Peyer's patch (tissue), 4 donors: ENCODE measurements at regions not wholly inside any gene's neighbourhood (a gene's known extent, or its start where the extent isn't known, plus 50 kb on each side); places are given as distances from the start of the nearest gene placed in this dataset.

Source experiments
- DNase-seq, 3 donors: peaks; one replicate each; pipeline ENCODE4 v3.0.0-alpha.2; 2017 to 2019
- H3K27ac ChIP-seq, 4 donors: fragments of 200-600 bp; sonication (generic); one replicate each; pipeline ENCODE4 v1.5.1; 2016 to 2019
- H3K27me3 ChIP-seq, 2 donors: fragments of 200-600 bp; sonication (generic); one replicate each; pipeline ENCODE4 v1.5.1; 2019
- H3K36me3 ChIP-seq, 3 donors: fragments of 200-600 bp; sonication (generic); one replicate each; pipeline ENCODE4 v1.5.1; 2016 to 2019
- H3K4me1 ChIP-seq, 4 donors: fragments of 200-600 bp; sonication (generic); one replicate each; pipeline ENCODE4 v1.5.1; 2016 to 2019
- H3K4me3 ChIP-seq, 4 donors: fragments of 200-600 bp; sonication (generic); 1 replicate in 3 of 4; 2 replicates in 1 of 4; pipeline ENCODE4 v1.5.1; 2016 to 2019; ENCODE audit warnings: mild to moderate bottlenecking in 1 of 4
- H3K9me3 ChIP-seq, 4 donors: fragments of 200-600 bp; sonication (generic); one replicate each; pipeline ENCODE4 v1.5.1; 2016 to 2019; ENCODE audit warnings: mild to moderate bottlenecking in 1 of 4
- CTCF ChIP-seq, 6 experiments: fragments of 450-650 bp in 4 of 6; fragments of 200-600 bp in 2 of 6; sonication (generic) in 1 of 6; IDR thresholded peaks; one replicate each; pipeline ENCODE4 v1.5.1; 2017 to 2019; ENCODE audit warnings: antibody characterized with exemption in 6 of 6, mild to moderate bottlenecking in 3 of 6, moderate library complexity in 1 of 6
- POLR2A ChIP-seq, 2 donors: fragments of 450-650 bp; IDR thresholded peaks; one replicate each; pipeline ENCODE4 v1.5.1; 2017; ENCODE audit warnings: antibody characterized with exemption in 2 of 2, mild to moderate bottlenecking in 2 of 2, moderate library complexity in 2 of 2

GRCh38 chr7:124497176-124497575 lies 268.4 kb downstream of the GPR37 start:
- H3K4me1 ChIP-seq, result no peaks in the 10 kb centered on the region
- TF ChIP-seq CTCF (IDR thresholded peaks at IDR 0.05) (no peak), POLR2A (IDR thresholded peaks at IDR 0.05) (no peak)
- H3K36me3 ChIP-seq, result no peaks in the 10 kb centered on the region
- no peaks in the 10 kb centered on the region for H3K27me3 ChIP-seq
- H3K9me3 ChIP-seq, result no peaks in the 10 kb centered on the region
- no peak for DNase-seq
- H3K27ac ChIP-seq, result no peak overlapping the region
- H3K4me3 ChIP-seq, result no peak overlapping the region

- no peaks in the 10 kb centered on the region for H3K36me3 ChIP-seq
- no peaks in the 10 kb centered on the region for H3K4me1 ChIP-seq
- H3K4me3 ChIP-seq, result no peak overlapping the region
- DNase-seq, result no peak
- TF ChIP-seq POLR2A (IDR thresholded peaks at IDR 0.05), result no peak
- TF ChIP-seq CTCF (IDR thresholded peaks at IDR 0.05), result no peak
- no peak overlapping the region for H3K27ac ChIP-seq
- no peaks in the 10 kb centered on the region for H3K9me3 ChIP-seq
- no peaks in the 10 kb centered on the region for H3K27me3 ChIP-seq
These were observed 275.7 kb downstream of the GPR37 start for GRCh38 chr7:124489925-124490324.

- no peaks in the 10 kb centered on the region for H3K27me3 ChIP-seq
- DNase-seq, result no peak
- no peaks in the 10 kb centered on the region for H3K36me3 ChIP-seq
- no peaks in the 10 kb centered on the region for H3K4me1 ChIP-seq
- no peak for TF ChIP-seq CTCF (IDR thresholded peaks at IDR 0.05)
- no peak for TF ChIP-seq POLR2A (IDR thresholded peaks at IDR 0.05)
- H3K27ac ChIP-seq, result no peak overlapping the region
- H3K4me3 ChIP-seq, result no peak overlapping the region
- no peaks in the 10 kb centered on the region for H3K9me3 ChIP-seq
These were observed 276.3 kb downstream of the GPR37 start for GRCh38 chr7:124489082-124489819.

DNA sequence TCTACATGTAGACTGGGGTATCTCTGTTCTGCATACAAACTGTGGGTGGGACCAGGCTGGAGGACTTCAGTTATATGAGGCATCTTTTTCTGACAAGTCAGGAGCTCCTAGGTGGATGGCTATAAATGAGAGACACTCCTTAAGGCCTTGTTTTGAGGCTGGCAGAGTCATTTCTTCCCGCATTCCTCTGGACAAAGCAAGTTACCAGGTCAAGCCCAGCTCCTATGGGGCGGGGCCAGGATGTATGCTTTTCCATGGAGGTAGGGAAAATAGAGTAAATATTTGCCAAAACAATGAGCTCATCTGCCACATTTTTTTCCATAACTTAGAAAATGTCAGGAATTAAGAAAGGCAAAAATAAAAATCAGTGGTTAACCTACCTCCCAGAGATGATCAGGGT lies 283.4 kb downstream of the GPR37 start:
- no peaks in the 10 kb centered on the region for H3K36me3 ChIP-seq
- DNase-seq, result no peak
- H3K4me1 ChIP-seq, result no peaks in the 10 kb centered on the region
- no peak overlapping the region for H3K4me3 ChIP-seq
- no peak for TF ChIP-seq CTCF (IDR thresholded peaks at IDR 0.05)
- TF ChIP-seq POLR2A (IDR thresholded peaks at IDR 0.05), result no peak
- no peaks in the 10 kb centered on the region for H3K27me3 ChIP-seq
- H3K9me3 ChIP-seq, result no peaks in the 10 kb centered on the region
- H3K27ac ChIP-seq, result no peak overlapping the region

DNA sequence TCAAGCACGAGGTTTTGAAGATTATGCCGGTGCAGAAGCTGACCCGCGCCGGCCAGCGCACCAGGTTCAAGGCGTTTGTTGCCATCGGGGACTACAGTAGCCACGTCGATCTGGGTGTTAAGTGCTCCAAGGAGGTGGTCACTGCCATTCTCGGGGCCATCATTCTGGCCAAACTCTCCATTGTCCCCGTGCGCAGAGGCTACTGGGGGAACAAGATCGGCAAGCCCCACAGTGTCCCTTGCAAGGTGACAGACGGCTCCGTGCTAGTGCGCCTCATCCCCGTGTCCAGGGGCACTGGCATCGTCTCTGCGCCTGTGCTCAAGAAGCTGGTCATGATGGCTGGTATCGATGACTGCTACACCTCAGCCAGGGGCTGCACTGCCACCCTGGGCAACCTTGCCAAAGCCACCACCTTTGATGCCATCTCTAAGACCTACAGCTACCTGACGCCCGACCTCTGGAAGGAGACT lies 284.7 kb downstream of the GPR37 start:
- H3K27ac ChIP-seq, result no peak overlapping the region
- no peak for DNase-seq
- H3K9me3 ChIP-seq, result no peaks in the 10 kb centered on the region
- no peaks in the 10 kb centered on the region for H3K4me1 ChIP-seq
- TF ChIP-seq POLR2A (IDR thresholded peaks at IDR 0.05), result no peak
- TF ChIP-seq CTCF (IDR thresholded peaks at IDR 0.05), result no peak
- H3K36me3 ChIP-seq, result no peaks in the 10 kb centered on the region
- H3K4me3 ChIP-seq, result no peak overlapping the region
- no peaks in the 10 kb centered on the region for H3K27me3 ChIP-seq
